Urinary bladder (tissue), 3 donors: ENCODE measurements at regions not wholly inside any gene's neighbourhood (a gene's known extent, or its start where the extent isn't known, plus 50 kb on each side); places are given as distances from the start of the nearest gene placed in this dataset.

Experiments
- DNase-seq: peaks from one replicate; pipeline ENCODE4 v3.0.0-alpha.2; 2015; ENCODE audit errors: extremely low spot score
- H3K27ac ChIP-seq: one replicate; pipeline ENCODE4 v1.5.1; 2013; ENCODE audit warnings: low read depth, mild to moderate bottlenecking, moderate library complexity
- H3K36me3 ChIP-seq: one replicate; pipeline ENCODE4 v1.6.1; 2013; ENCODE audit warnings: mild to moderate bottlenecking, moderate library complexity; ENCODE audit not compliant: insufficient read depth
- H3K4me1 ChIP-seq: one replicate; pipeline ENCODE4 v1.6.1; 2013; ENCODE audit warnings: mild to moderate bottlenecking, moderate library complexity; ENCODE audit not compliant: insufficient read depth
- H3K4me3 ChIP-seq: one replicate; pipeline ENCODE4 v1.5.1; 2013; ENCODE audit warnings: low read depth, low read length
- WGBS: extraction: QIAGEN DNeasy Blood & Tissue Kit; methylation state at CpG from one replicate; pipeline ENCODE4 v1.1.7; 2013; 5-methylcytosine and 5-hydroxymethylcytosine counted together
- donor health status: healthy with polysubstance abuse.
- donor health status: healthy.

DNA sequence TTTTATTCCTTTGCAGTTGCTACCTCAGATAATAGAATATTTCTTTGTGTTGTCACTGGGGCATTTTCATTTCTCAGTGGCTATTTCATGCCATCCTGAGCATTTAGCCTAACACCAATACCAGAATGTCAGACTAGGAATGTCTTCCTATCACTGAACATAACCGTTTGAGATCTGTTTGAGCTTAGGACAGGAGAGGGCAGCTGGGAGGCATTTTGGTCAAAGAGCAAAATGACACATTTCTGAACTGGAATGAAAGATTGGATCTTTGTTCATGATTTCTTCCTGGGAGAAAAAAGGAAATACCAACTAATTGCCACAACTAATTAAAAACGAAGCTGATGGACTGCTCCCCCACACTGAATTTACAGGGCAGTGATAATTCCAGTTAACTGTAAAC lies 921.3 kb upstream of the NR2F2 start:
- Histone ChIP-seq H3K4me1 (no peaks in the 10 kb centered on the region), H3K36me3 (peaks cover 2% of the 10 kb centered on the region), H3K4me3 (no peak overlapping the region), H3K27ac (no peak overlapping the region)
- 35% methylated on average over 2 of the region's 2 CpGs for WGBS
- DNase-seq: no peak

DNA sequence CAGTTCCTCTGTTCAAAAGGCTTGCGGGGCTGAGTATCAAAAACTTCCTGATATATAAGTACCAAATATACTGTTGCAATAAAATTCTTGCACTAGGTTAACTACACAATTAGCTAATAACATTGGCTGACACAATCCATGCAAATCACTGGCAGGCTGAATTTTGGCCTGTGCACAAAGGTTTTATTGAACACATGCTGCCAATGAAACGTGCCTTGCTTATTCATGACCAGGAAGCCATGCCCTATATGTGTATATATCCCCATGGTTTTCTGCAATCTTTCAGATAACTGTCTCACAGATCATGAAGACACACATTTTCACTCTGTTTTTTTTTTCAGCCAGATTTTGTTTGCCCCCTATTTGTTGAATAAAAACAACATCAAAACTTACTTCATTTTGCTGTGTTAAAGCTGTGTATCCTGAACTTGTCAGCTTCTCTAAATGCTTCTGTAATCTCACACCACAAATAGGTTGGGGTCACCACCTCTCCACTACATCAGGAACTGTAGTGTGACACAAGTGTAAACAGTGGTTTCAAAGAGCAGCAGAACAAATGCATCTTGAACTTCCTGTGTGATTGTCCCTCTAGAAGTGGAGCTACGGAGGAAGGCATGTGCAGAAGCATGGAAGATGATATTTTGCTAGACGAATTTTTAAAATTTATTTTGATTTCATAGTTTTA lies 920.7 kb upstream of the NR2F2 start:
- Histone ChIP-seq H3K4me1 (no peaks in the 10 kb centered on the region), H3K4me3 (no peak overlapping the region), H3K36me3 (peaks cover 2% of the 10 kb centered on the region), H3K27ac (no peak overlapping the region)
- DNase-seq: no peak
- 64% methylated on average over 4 of the region's 4 CpGs for WGBS

DNA sequence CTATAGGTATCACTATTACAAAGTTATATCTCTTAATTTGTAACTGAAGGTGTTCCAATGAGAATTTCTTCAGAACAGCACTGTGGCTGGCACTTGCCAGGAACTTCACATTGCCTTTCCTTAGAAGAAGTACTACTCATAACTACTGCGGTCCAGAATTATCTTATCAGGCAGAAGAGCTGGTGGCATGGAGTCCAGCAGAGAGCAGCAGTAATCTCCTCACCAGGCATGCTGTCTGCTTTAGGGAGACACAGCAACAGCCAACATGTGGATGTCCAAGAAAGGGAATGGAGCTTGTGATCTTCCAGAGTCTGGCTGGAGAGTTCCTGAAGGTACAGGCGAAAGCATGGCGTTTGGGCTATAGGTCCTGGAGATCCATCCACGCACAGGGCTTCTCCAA lies 919.7 kb upstream of the NR2F2 start:
- Histone ChIP-seq H3K4me3 (no peak overlapping the region), H3K4me1 (no peaks in the 10 kb centered on the region), H3K36me3 (peaks cover 2% of the 10 kb centered on the region), H3K27ac (no peak overlapping the region)
- DNase-seq: no peak
- WGBS: 91% methylated on average over 4 of the region's 4 CpGs

DNA sequence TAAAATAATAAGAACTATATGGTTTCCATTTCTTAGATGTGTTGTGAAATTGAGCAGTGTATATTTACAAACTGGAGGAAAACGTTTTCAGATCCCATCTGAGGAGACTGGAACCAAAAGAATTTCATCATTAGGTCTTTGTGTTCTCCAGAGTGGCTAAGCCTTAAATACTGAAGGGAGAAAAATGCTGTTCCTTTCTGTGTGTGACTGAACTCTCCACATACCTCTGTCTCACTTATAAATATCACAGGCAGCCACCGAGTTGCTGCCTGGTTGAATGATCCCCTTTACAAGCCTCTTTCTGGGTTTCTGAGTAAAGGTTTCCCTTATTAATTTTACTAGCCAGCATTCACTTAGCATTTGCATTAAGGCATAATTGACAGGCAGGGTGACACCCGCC lies 913.9 kb upstream of the NR2F2 start:
- H3K4me3 ChIP-seq: no peak overlapping the region
- no peaks in the 10 kb centered on the region for H3K4me1 ChIP-seq
- H3K36me3 ChIP-seq: peaks cover 2% of the 10 kb centered on the region
- 63% methylated on average over 3 of the region's 3 CpGs for WGBS
- no peak overlapping the region for H3K27ac ChIP-seq
- no peak for DNase-seq

DNA sequence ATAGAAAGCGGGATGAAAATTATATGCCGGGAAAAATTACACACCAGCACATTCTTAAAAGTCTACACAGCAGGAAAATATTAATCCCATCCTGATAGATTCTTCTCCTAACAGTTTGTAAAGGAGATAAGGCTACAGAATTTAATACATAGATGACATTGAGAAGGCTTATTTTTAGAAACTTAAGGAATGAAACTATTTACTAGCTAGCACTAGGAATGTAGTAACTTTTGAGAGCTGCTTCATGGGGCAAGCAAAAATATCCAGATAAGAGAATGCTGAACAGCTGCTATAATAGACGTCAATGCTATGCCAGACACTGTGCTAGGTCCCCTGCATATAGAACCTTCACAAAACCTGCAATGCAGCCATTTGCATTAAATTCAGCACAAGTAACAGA lies 912.7 kb upstream of the NR2F2 start:
- H3K4me3 ChIP-seq: no peak overlapping the region
- H3K27ac ChIP-seq: no peak overlapping the region
- H3K4me1 ChIP-seq: no peaks in the 10 kb centered on the region
- no peak for DNase-seq
- 29% methylated on average over 3 of the region's 3 CpGs for WGBS
- peaks cover 2% of the 10 kb centered on the region for H3K36me3 ChIP-seq

DNA sequence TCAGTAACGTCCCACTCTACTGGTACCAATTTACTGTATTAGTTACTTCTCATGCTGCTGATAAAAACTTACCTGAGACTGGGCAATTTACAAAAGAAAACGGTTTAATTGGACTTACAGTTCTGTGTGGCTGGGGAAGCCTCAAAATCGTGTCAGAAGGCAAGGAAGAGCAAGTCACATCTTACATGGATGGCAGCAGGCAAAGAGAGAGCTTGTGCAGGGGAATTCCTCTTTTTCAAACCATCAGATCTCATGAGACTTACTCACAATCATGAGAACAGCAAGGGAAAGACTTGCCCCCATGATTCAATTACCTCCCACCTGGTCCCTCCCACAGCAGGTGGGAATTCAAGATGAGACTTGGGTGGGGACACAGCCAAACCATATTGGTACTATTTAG lies 908.2 kb upstream of the NR2F2 start:
- Histone ChIP-seq H3K4me1 (no peaks in the 10 kb centered on the region), H3K4me3 (no peak overlapping the region), H3K36me3 (no peaks in the 10 kb centered on the region), H3K27ac (no peak overlapping the region)
- no peak for DNase-seq
- WGBS: 93% methylated on average over 3 of the region's 3 CpGs

DNA sequence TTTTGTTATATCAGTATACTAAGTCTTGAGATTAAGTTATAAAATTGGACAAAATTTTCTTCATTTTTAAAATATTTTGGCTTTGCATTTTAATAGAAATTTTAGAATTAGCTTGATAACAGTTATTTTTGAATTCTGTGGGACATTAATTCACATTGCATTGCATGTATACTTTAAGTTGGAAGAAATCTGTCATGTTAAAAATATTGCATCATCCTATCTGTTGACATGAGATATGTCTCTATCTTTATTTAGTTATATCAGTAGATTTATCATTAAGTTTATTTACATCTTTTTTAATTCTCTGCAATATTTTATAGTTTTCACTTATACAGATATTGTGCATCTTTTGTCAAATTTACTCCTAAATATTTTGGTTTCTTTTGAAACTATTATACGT lies 904.6 kb upstream of the NR2F2 start:
- no peaks in the 10 kb centered on the region for H3K36me3 ChIP-seq
- no peak overlapping the region for H3K4me3 ChIP-seq
- no peaks in the 10 kb centered on the region for H3K4me1 ChIP-seq
- WGBS: 97% methylated on average over 1 of the region's 1 CpG
- no peak overlapping the region for H3K27ac ChIP-seq
- DNase-seq: no peak

DNA sequence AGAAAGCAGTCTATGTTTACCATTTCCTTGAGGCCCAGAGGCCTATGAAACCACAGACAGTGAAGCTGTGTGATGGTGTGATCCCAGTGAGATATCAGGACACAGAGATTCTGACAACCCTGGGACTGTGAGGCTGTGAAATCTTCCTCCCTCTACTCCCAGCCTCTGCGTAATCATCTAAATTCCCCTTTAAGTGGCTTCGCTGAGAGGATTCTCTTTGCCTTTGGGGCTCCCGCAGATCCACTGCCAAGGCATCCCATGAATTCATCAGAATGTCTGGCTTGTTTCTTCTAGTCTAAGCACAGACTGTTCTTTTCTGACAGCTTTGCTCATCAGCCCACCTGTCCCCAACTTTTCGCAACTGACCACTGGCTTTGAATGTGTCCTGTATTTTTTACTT lies 901.2 kb upstream of the NR2F2 start:
- Histone ChIP-seq H3K27ac (no peak overlapping the region), H3K4me1 (no peaks in the 10 kb centered on the region), H3K36me3 (no peaks in the 10 kb centered on the region), H3K4me3 (no peak overlapping the region)
- 80% methylated on average over 4 of the region's 4 CpGs for WGBS
- no peak for DNase-seq

DNA sequence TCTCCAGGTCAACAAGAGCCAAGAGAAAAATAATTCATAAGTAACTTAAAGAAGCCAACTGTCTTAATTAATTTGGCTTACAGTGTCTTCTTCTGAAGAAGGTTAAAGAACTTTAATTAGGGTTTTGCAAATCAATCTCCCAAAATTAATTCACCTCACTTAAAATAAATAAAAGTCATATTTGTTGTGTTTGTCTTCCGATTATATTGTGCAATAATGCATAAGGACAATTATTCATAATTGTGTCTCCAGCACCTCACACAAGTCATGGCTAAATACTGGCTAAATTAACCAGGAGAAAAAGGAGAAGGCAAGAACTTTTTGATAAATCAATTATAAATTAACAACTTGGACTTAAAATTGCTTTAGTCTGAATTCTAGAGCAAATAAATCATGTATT lies 899.0 kb upstream of the NR2F2 start:
- WGBS: 88% methylated on average over 1 of the region's 1 CpG
- DNase-seq: no peak
- Histone ChIP-seq H3K36me3 (no peaks in the 10 kb centered on the region), H3K27ac (no peak overlapping the region), H3K4me1 (no peaks in the 10 kb centered on the region), H3K4me3 (no peak overlapping the region)

DNA sequence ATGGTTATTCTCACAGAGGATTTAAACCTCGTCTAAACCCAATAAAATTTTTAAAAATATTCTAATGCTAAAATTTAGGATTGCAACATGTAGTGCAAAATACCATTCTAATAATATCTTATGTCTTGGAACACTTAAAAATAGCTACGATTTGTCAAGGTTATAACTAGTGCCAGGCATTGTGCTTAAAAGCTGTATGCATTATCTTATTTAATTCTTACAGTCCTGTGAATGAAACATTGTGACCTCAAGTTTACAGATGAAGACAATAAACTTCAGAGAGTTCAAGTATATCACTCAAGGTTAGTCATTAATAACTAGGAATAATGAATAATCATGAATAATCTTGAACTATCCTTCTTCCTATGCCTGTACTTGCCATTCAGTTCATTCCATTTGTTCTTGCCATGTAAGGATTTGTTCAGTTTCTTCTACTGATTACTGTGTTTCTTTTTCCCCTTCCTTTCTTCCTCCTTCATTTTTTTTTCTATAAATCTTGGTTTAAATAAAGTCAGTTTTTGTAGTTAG lies 897.6 kb upstream of the NR2F2 start:
- Histone ChIP-seq H3K36me3 (no peaks in the 10 kb centered on the region), H3K27ac (no peak overlapping the region), H3K4me3 (no peak overlapping the region), H3K4me1 (no peaks in the 10 kb centered on the region)
- DNase-seq: no peak
- 40% methylated on average over 2 of the region's 2 CpGs for WGBS

DNA sequence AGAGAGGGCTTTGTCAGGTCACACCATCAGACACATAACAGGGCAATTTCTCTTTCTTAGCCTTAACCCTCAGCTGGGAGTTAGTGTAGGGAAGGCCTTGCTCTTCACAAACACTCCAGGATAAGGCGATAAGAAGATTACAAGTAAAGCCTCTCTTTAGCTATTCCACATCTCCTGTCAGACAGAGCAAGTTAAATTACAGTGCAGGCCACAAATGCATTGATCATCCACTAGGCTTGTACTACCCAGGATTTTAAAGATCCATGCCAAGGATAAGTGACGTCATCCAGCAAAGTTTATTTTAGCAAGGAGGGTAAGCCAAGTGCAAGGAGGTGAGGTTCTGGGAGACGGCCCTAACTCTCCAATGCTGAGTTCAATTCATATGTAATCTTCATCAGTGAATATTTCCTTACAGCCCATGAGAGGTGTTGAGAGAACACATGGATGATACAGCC lies 890.6 kb upstream of the NR2F2 start:
- Histone ChIP-seq H3K4me3 (no peak overlapping the region), H3K27ac (no peak overlapping the region), H3K36me3 (no peaks in the 10 kb centered on the region), H3K4me1 (no peaks in the 10 kb centered on the region)
- DNase-seq: no peak
- WGBS: 38% methylated on average over 3 of the region's 3 CpGs

DNA sequence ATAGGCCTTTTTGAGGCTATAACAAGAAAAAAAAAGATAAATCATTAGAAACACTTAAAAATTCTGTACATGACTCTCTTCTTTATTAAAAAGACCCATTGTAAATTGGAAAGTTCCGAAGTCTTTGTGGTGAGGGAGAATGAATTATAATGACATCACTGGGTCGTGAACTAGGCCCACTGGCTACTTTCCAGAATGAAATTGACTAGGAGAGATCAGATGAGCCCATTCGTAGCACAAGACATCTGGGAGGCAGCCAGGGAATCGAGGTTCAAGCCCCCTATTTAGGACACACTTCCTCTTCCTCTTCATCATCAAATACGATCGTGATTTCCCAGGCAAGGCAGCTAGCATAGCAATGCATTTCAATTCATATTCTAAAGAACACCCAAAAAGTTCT lies 889.8 kb upstream of the NR2F2 start:
- no peaks in the 10 kb centered on the region for H3K4me1 ChIP-seq
- no peak for DNase-seq
- WGBS: 70% methylated on average over 6 of the region's 6 CpGs
- no peaks in the 10 kb centered on the region for H3K36me3 ChIP-seq
- no peak overlapping the region for H3K27ac ChIP-seq
- no peak overlapping the region for H3K4me3 ChIP-seq

DNA sequence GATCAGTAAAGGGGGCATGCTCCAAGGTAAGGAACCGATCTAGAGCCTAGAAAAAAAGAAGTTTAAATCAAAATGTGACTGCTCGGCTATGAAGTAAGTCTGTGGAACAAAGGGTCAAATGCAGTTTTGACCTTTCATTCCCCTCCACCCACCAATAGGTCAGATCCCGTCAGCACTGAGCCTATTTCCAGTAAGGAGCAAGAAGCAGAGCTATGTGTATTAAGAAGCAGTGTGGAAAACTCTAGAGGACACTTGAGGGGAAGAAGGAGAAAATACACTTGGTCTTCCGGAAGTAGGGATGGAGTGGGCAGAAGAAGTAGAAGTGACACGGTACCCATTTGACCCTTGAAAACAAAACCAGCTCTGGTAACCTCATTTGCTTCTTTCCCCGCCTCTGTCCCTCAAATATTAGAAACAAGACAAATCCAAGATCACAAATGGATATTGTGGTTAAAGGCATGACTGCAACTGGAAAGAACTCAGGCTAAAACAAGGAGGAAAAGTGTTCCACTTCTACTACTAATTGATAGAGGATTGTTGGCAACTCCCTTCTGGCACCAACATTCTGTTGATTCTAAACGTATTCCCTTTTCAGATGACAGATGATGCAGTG lies 888.3 kb upstream of the NR2F2 start:
- Histone ChIP-seq H3K4me3 (no peak overlapping the region), H3K27ac (no peak overlapping the region), H3K36me3 (no peaks in the 10 kb centered on the region), H3K4me1 (no peaks in the 10 kb centered on the region)
- WGBS: 82% methylated on average over 7 of the region's 7 CpGs
- no peak for DNase-seq

DNA sequence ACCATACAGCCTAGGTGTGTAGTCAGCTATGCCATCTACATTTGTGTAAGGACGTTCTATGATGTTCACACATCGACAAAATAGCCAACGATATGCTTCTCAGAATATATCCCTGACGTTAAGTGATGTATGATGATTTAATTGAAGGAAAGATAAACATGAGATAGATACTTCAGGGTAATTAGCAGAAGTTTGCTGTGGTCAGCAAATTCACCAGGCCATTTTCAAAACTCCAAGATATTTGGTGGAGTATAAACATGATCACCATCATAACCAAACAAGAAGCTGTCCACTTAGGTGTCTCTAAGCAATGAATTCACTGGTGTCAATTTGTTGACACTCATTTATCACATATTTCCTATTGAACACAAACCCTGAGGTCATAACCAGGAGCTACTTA lies 885.6 kb upstream of the NR2F2 start:
- Histone ChIP-seq H3K36me3 (no peaks in the 10 kb centered on the region), H3K4me3 (no peak overlapping the region), H3K4me1 (no peaks in the 10 kb centered on the region), H3K27ac (no peak overlapping the region)
- WGBS: 93% methylated on average over 4 of the region's 4 CpGs
- DNase-seq: no peak
